Stimulated activated CD8-positive, alpha-beta memory T cell treated with anti-CD3 and anti-CD28 coated beads, Interleukin-4, amount 100 ng/mL, for 1 hour (primary cell): ENCODE measurements at regions not wholly inside any gene's neighbourhood (a gene's known extent, or its start where the extent isn't known, plus 50 kb on each side); places are given as distances from the start of the nearest gene placed in this dataset.

Source experiments
- DNase-seq, 2 donors: peaks; one replicate each; pipeline ENCODE4 v3.0.0-alpha.2; 2020; ENCODE audit warnings: low read depth in 2 of 2, low spot score in 1 of 2

DNA sequence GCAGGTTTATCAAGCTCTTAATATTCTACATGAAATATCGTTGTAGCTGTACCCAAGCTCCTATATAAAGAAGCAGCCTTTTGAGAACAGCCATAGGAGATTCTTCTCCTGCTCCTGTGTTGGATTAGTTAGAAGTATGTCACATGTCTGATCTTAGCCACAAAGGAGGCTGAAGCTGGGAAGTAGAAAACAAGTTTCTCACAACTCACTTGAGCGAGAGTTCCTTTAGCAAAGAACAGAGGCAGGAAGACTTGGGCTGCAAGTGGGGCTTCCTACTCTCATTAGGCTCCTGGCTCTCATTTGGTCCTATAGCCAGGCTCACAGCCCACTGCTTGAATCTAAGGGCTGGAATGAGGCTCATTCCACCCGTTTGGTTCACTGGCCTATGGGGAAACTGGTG, 281.9 kb downstream of the BTG1 start:
- no peak for DNase-seq

DNA sequence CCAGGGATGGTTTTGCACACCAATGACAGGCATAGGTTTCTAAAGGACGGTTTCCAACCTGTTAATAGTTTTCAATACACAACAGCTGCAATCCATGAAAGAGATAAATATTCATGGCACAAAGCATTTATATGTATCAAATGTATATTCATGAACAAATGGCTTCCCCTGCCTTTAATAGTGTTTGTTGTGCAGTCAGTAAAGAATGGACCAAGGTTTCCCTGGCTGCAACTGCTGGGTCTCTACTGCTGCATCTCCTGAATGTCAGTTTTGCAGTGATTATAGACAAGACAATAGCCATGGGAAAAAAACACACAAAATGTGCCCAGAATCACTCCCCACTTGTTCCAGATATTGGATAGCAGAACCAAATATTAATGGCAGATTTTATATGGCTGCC, 284.1 kb downstream of the BTG1 start:
- DNase-seq, result no peak

DNA sequence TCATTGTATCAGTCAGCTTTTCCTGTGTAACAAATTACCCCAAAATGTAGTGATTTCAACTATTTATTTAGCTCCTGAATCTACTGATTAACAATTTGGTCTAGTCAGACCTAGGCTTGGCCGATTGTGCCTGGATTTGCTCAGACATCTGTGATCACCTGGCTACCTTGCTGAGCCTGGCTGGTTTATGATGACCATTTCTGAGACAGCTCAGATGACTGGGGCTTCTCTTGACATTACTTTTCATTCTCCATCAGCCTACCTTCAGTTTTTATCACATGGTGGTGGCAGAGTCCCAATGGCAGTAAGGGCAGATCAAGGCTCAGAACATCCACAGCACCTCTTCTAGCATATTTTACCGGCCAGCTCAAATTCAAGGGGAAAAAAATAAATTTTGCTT, 286.3 kb downstream of the BTG1 start:
- no peak for DNase-seq

DNA sequence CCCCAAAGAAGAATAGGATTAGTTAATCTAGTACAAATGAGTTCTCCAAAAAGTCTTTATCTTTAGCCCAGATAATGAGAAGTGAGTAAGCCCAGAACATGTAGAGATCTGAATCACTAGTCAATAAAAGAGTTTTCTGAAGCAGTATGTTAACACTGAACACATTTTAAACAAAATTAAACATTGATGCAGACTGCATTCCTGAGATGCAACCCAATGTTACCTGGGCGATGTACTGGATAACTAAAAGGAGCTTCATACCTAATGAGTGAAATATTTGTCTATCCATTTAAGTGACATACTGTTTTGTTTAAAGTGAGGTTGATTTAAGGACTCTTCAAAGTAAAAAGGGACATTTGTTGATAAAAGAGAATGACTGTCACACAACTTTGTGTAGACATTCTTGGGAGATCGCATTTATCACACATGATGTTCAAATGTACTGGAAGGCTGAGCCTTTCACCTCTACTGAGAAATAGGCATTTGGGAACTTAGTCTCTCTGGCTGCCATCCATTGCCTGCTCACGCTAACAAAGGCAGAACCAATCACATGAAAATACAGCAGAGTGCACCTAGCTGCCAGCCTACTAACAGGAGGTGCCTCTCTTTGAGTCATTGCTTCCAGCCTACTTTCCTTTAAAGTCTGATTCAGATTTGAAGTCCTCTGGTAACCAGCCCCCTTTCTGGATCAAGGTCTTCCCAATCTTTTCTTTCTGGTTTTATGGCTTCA, 287.7 kb downstream of the BTG1 start:
- no peak for DNase-seq

DNA sequence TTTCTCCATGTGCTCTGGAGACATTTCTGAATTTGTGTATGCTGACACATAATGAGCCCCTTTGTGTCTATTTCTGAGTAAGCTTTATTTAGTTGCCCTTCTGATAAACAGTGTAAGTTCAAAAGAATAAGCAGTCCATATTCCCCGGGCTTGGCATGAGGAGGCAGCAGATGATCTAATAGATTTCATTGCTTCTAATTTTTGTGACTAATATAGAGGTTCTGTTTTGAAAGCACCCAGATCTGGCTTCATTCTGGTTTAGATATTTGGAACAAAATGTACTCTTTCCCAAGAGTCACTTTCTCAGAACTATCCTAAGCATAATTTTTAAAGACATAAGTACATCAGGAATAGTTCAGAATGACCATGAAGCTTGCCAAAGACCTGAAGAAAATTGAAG, 290.9 kb downstream of the BTG1 start:
- DNase-seq, result no peak

DNA sequence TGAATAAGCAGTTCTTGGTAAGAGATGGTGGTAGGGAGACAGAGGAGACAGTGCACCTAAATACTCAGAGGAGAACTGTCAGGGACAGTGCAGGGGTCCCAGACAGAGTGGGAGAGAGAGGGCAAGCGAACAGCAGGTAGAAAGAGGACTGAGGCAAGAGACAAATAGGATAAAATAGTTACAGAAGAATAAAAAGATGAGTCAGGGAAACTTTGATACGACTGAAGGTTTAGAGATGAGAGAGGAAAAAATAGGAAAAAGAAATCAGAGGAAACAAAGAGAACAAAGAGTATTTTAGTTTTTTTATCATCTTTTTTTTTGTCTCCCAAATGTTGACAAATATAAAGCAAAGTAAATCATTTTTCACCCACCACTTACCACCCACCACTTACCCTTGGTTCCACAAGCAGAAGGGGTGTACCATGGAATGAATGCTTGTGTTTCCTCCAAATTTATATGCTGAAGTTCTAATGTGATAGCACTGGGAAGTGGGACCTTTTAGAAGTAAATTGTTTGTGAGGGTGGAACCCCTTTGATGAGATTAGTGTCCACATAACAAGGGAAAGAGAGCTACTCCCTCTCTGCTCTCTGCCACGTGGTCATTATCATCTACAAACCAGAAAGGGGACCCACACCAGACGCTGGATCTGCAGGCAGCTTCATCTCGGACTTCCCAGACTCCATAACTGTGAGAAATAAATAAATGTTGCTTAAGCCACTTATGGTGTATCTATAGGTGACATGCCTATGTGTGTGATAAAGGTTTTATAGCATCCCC, 292.1 kb downstream of the BTG1 start:
- no peak for DNase-seq

DNA sequence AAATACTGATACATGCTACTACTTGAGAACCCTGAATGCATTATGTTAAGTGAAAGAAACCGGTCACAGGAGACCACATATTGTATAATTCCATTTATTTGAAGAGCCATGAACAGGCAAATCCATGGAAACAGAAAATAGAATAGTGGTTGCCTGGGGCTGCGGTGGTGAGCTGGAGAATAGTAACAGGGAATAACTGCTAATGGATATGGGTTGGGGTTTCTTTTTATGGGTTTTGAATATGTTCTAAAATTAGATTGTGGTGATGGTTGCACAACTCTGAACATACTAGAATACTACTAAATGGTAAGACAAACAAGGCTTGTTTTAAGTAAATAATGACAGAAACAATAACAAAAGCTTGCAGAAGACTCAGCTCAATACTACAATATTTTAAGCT, 293.0 kb downstream of the BTG1 start:
- DNase-seq, result no peak

DNA sequence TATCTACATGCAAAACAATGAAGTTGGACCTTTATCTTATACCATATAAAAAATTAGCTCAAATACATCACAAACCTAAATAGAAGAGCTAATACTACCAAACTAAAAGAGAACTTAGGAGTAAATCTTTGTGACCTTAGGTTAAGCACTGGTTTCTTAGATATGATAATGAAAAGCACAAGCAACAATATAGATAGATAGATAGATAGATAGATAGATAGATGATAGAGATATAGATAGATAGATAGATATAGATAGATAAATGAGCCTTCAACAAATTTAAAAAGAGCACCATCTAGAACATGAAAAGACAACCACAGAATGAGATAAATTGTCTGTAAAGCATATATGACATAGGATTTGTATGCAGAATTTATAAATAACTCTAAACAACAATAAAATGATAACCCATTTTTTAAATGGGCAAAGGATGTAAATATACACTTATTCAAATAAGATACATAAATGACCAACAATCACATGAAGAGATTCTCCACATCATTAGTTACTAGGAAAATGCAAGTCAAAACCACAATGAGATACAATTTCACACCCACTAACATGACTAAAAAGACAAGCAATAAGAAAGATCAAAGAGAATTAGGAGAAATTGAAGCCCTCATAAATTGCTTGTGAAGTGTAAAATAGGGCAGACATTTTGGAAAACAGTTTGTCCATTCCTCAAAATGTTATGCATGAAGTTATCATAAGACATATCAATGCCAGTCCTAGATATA, 293.7 kb downstream of the BTG1 start:
- DNase-seq, result no peak

DNA sequence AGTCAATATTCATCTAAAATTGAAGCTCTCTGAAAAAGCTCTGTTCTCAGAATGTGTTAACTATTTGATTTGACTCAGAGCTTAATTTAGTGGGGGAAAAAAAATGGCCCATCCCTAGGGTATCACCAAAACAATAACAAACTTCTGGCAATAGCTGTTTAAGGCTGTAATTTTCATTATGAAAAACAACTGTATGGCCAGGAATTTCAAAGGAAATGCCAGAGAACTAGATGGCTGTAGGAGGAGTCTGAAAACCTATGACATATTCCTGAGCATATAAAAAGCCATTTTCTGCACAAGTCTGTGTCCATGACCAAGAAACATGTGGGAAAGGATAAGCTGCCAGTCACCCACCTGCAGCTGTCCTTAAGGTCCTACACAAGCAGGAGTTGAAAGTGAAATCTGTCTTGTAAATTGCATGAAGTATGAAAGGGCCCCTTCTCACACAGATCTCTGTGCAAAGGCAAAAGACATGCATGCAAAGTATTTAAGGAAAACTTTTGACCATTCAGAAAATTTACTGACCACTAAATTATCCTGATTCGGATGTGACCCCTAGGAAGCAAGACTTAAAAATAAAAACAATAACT, 299.1 kb downstream of the BTG1 start:
- DNase-seq, result no peak

DNA sequence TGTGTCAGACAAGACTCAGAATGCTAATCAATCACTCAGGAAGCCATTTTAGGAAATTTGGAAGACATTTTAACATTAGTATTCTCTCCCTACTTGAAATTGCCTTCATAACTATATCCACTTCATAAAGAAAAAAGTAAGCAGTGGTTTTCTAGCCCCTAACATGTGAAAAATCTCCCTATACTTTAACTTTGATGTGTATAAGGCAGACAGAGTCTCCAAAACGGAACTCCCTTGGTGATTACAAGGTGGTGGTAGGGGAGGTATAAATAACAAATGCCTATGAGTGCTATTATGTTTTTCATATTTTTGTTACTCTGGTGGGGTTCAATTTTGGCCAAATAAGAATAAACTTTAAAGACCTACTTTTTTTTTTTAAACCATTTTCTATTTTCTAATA, 300.3 kb downstream of the BTG1 start:
- DNase-seq, result no peak

DNA sequence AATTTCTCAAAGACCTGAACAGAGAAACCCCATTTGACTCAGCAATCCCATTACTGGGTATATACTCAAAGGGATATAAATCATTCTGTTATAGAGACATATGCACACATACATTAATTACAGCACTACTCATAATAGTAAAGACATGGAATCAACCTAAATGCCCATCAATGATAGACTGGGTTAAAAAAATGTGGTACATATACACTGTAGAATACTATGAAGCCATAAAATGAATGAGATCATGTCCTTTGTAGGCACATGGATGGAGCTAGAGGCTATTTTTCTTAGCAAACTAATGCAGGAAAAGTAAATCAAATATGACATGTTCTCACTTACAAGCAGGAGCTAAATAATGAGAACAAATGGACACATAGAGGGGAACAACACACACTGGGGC, 303.8 kb downstream of the BTG1 start:
- DNase-seq, result no peak

DNA sequence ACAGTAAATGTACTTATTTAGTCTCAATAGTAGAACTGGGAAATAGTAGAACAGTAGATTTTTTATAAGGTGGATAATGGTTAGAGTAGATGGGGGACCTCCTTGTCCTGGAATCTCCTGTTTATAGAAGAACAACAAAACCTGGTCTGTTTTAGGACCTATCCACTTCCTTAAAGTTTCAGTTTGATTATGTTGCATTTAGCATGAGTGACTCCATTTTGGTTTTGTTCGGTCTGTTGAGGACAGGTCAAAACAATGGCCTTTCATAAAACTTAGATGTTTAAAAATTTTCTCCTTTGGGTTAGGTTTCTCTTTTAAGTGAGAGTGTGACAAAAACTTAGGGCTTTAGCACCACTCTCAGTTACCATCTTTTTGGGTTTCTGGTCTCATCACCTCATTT, 308.9 kb downstream of the BTG1 start:
- DNase-seq, result no peak

DNA sequence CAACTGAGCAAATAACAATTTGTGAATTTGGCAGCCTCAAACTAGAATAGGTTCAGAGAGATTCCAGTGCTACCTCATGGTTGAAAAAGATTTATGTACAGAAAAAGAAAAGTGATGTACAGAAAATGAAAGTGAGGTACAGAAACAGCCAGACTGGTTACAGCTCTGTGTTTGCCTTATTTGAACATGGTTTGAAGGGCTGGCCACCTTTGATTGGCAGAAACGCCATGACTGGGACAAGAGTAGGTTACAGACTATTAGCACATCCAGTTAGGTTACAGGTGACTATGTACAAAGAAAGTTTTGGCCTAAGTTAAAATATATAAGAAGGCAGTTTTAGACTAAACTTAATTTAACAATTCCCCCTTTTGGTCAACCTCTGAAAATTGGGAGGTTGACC, 309.4 kb downstream of the BTG1 start:
- DNase-seq, result no peak

DNA sequence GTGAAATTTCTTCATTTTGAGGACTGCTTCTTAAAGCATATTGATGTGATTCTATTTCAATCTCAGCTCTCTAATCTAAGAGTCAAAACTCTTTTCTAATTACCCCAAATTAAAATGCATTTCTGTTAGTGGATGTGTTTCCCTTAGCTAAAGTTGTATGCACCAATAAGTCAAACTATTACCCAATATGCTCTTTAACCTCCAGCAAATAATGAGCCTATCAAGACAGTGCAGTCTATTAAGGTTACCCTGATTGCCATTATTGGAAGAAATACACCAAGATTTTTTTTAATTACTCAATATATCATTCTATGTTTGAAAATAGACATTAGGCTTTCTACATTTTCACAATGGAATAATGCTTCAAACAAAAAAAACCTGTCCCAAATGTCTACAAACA, 310.0 kb downstream of the BTG1 start:
- no peak for DNase-seq

DNA sequence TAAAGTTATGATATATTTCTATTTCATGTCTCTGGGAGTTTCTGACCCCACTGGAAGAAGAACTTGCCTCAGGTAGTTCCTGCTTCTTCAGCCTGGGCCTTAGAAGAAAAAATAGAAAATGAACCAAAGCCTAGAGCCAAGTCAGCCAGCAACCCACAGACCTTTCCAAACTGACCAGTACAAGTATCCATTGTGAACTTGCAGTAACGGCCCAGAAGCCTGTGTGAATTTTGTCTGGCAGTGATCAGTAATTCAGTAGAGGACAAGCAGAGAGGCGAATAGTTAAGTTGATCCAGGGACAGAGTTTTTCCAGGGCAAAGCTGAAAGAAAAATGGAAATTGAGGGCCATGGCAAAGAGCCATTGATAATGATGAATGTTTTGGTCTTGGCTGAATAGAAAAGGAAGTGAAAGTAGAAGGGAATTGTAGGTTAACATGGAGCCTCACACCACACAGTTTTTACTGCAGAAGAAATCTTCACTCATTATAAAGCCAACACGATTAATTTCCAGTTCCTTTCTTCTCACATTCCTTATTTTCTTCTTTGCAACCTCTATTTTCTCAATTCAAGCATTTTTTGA, 311.8 kb downstream of the BTG1 start:
- DNase-seq, result no peak

DNA sequence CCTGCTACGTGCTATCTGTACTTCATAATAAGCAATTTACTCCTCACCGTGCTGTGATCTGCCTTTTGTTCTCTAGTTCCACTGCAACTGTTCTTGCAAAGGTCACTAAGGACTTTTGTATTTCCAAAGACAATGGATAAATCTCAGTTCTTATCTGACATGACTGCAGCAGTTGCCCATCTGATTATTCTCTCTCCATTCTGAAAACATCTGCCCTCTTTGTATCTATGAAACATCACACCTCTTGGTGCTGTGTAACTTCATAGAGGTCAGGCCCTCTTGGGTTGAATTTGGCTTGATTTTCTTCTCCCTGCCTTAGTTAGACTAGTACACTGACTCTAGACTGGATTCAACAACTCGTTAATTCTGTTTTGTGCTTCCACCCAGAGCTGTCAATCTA, 319.6 kb downstream of the BTG1 start:
- DNase-seq, result no peak

DNA sequence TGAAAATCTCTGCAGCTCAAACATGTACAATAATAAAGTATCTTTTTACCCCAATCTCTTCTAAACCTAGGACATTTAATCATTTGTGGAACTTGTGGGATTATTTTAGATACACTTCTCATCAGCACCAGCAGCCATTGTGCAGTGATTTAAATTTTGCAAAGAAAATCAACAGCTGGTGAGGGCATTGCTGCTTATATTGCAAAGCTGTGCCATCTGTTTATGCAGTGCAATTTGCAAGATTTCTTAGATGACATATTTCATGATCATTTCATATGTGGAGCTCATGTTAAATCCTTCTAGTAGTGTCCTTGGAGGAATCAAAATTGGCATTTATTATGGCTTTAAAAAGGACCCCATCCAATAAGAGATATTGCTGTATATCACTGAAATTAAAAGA, 320.7 kb downstream of the BTG1 start:
- no peak for DNase-seq

DNA sequence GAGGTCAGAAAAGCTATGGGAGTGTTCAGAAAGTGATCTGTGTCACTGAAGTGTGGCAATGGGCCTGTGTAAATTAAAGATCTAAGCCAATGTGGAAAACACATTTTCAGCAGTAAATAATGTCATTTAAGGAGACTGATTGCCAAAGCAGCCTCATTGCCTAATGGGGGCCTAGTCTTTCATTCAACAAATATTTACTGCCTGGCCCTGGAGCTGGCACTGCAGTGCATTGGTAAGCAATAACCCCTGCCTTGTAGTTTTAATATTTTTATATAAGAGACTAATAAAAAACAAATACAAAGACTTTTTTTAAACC, 326.6 kb downstream of the BTG1 start:
- DNase-seq, result no peak

DNA sequence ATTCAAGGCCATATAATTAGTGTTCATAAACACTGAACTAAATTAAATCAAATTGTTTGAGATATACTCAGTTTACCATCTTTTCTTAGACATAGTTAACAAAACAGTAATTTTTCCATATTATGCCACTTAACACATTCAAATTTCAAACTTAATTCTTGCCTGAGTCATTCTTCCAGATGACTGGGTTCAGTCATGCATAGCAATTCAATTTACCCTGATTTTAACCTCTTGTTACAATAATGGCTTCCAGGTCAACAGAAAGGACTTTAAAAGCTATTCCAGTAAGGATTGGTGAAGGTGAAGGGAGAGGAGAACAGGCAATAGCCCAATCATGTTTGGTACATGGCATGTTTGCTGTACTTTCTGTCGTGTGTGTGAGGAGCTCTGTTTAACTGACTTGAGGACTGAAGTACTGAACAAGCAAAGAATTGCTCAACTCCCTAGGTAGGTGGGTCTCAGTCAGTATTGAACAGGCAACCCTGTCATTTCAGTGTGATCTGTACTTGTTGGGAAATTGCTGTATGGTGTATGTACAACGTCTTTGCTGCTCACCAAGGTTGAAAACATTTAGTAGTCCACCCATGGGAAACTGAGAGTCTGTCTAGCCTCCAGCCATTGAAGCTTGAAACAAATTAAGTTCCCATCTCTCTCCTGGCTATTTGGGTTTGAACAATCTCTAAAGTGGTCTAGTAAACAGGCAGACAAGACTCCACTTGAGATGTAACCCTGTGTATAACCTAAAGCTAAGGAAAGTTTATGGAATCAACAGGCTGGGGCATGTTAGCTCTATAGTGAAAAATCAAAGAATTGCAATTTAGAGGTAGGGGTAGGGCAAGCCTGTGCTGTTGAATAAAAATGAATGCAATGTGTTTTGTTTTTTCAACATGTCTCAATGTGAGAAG, 327.2 kb downstream of the BTG1 start:
- no peak for DNase-seq

DNA sequence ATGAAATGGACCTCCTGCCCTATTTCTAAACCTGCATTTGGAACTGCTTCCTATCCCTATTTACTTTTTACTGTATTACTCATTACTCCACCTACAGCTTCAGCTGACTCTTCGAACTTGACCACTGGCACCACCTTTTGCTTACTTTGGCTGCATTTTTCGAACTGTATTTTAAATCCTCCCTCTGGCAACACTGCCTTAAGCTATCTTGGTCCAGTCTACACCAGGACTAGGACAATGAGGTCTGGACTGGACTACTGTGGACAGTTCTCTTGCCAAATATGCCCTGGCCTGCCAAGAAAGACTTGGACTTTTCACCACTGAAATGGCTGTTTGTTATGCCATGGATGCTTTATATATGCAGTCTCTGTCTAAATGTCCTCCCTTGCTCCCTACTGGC, 328.1 kb downstream of the BTG1 start:
- DNase-seq, result no peak

DNA sequence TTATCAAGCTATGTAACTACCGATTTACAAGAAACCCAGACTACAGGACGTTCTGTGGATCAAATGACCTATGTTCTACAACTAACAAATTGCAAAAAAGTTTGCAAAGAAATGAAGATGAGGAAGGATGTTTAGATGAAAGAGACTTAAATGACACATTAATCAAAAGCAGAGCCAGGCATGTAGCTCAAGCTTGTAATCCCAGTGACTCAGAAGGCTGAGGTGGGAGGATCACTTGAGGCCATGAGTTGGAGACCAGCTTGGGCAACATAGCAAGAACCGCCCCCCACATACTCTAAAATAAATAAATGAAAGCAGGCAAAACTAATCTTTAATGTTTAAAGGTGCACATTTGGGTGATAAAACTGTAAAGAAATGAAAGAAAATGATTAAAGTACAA, 331.9 kb downstream of the BTG1 start:
- no peak for DNase-seq
